Endothelial cell of umbilical vein (primary cell): ENCODE measurements at regions not wholly inside any gene's neighbourhood (a gene's known extent, or its start where the extent isn't known, plus 50 kb on each side); places are given as distances from the start of the nearest gene placed in this dataset.

Source experiments
- BruUV-seq: library from RNA; stranded (reverse); fragments of 400-500 nt; replicated peaks from 2 replicates; lab custom pipeline; 2021; lab: Mats Ljungman, UMichigan
- CTCF ChIA-PET: fragments of 300-600, 350-600 bp; sonication (Branson Sonifier 250); formaldehyde crosslinking; loops from one replicate; lab custom pipeline; 2021; ENCODE audit warnings: antibody characterized with exemption, inconsistent platforms; lab: Charles Lee
- POLR2A ChIA-PET: fragments of 300-600, 350-600 bp; sonication (Branson Sonifier 250); formaldehyde crosslinking; loops from one replicate; lab custom pipeline; 2021; ENCODE audit warnings: antibody characterized with exemption, inconsistent platforms; lab: Charles Lee
- DNase-seq: peaks from one replicate; pipeline ENCODE4 v3.0.0-alpha.2; 2011; ENCODE audit warnings: low read depth, low spot score
- FAIRE-seq: peaks from 2 replicates; lab custom pipeline; 2011; peaks lifted over from hg19 to GRCh38; lab: Jason Lieb, UNC
- H2AFZ ChIP-seq: 2 replicates; pipeline ENCODE4 v1.6.0; 2012; ENCODE audit warnings: low read depth, low read length, control low read depth, inconsistent platforms
- H3K27ac ChIP-seq: 2 replicates; pipeline ENCODE4 v1.5.1; 2011; ENCODE audit warnings: low read depth, mild to moderate bottlenecking, control low read depth, low read length, moderate library complexity; ENCODE audit not compliant: insufficient read depth
- H3K27me3 ChIP-seq, 2 experiments: 2 replicates each; pipeline versions ENCODE4 v1.6.0 to v1.6.1; 2011; ENCODE audit warnings: low read length in 2 of 2, mixed read lengths in 1 of 2; ENCODE audit not compliant: control insufficient read depth in 2 of 2, insufficient read depth in 2 of 2
- H3K36me3 ChIP-seq, 2 experiments: 2 replicates in 1 of 2; 3 replicates in 1 of 2; pipeline ENCODE4 v1.5.1; 2011; ENCODE audit warnings: low read length in 2 of 2, mild to moderate bottlenecking in 1 of 2, moderate library complexity in 1 of 2; ENCODE audit not compliant: control insufficient read depth in 2 of 2, insufficient read depth in 2 of 2; ENCODE audit errors: extremely low read depth in 1 of 2
- H3K4me1 ChIP-seq: 3 replicates; pipeline ENCODE4 v1.5.1; 2011; ENCODE audit warnings: mild to moderate bottlenecking, low read length; ENCODE audit not compliant: control insufficient read depth, insufficient read depth; ENCODE audit errors: extremely low read depth
- H3K4me2 ChIP-seq: 2 replicates; pipeline ENCODE4 v1.6.1; 2011; ENCODE audit warnings: low read length, control low read depth, mixed read lengths; ENCODE audit not compliant: insufficient read depth
- H3K4me3 ChIP-seq, 3 experiments: fragments of 200-600 bp in 1 of 3; sonication (generic), shearing (Covaris generic) in 1 of 3; replicated peaks in 1 of 3; 2 replicates each; pipeline ENCODE4 v1.5.1; 2011 to 2016; ENCODE audit warnings: control low read depth in 3 of 3, low read length in 3 of 3, mild to moderate bottlenecking in 2 of 3, inconsistent platforms in 1 of 3, low read depth in 1 of 3, moderate library complexity in 1 of 3; ENCODE audit not compliant: insufficient read depth in 1 of 3
- H3K79me2 ChIP-seq: 2 replicates; pipeline ENCODE4 v1.6.0; 2012; ENCODE audit warnings: low read length, inconsistent platforms; ENCODE audit not compliant: control insufficient read depth, insufficient read depth
- H3K9ac ChIP-seq: replicated peaks from 2 replicates; pipeline ENCODE3; 2011; ENCODE audit warnings: low read length, control low read depth; ENCODE audit not compliant: insufficient read depth; ENCODE audit errors: extremely low read depth
- H3K9me1 ChIP-seq: replicated peaks from 3 replicates; pipeline ENCODE4 v1.6.0; 2011; ENCODE audit warnings: mild to moderate bottlenecking, low read length; ENCODE audit not compliant: control insufficient read depth, insufficient read depth; ENCODE audit errors: extremely low read depth
- H3K9me3 ChIP-seq: replicated peaks from 2 replicates; pipeline ENCODE4 v1.5.1; 2012; ENCODE audit warnings: low read length, inconsistent platforms; ENCODE audit not compliant: control insufficient read depth, insufficient read depth
- H4K20me1 ChIP-seq: replicated peaks from 2 replicates; pipeline ENCODE3; 2011; ENCODE audit warnings: mild to moderate bottlenecking, low read length; ENCODE audit not compliant: control insufficient read depth, insufficient read depth; ENCODE audit errors: extremely low read depth
- CTCF ChIP-seq, 2 donors: IDR thresholded peaks; 1 replicate in 1 of 2; 2 replicates in 1 of 2; pipeline ENCODE4 v1.5.1; 2011; ENCODE audit warnings: low read length in 2 of 2, mild to moderate bottlenecking in 2 of 2, moderate library complexity in 2 of 2, control low read depth in 1 of 2, inconsistent platforms in 1 of 2, low read depth in 1 of 2; ENCODE audit not compliant: insufficient read depth in 1 of 2; ENCODE audit errors: extremely low read depth in 1 of 2
- EZH2 ChIP-seq: IDR thresholded peaks from 2 replicates; pipeline ENCODE4 v1.6.1; 2012; ENCODE audit warnings: borderline replicate concordance, low read depth, mild to moderate bottlenecking, moderate library complexity, low read length, inconsistent platforms; ENCODE audit not compliant: severe bottlenecking
- GATA2 ChIP-seq: IDR thresholded peaks from 2 replicates; pipeline ENCODE4 v1.7.0; 2011; ENCODE audit warnings: low read depth, mild to moderate bottlenecking, moderate library complexity, mixed read lengths, low read length; ENCODE audit not compliant: insufficient read length, insufficient read depth
- MAX ChIP-seq: IDR thresholded peaks from 2 replicates; pipeline ENCODE4 v1.6.1; 2011; ENCODE audit not compliant: insufficient read depth, insufficient read length
- dilution Hi-C: fragments of 300-500 bp; cut with MboI; formaldehyde crosslinking; loops from one replicate; pipeline ENCODE4 v1.15.0; 2019; ENCODE audit warnings: low sequenced_read_pairs; ENCODE audit not compliant: extremely low pct_ligation_motif_present
- intact Hi-C: fragments of 100-400 bp; cut with micrococcal nuclease; formaldehyde crosslinking; loops from one replicate; pipeline ENCODE4 v1.10.0; 2022

- peak; percentile 32 to 40 for TF ChIP-seq CTCF (IDR thresholded peaks at IDR 0.05; ENCODE audit: extremely low read depth in 1 of 2, insufficient read depth in 1 of 2, low read depth in 1 of 2, low read length in 2 of 2)
- TF ChIP-seq MAX = no peak
- TF ChIP-seq EZH2 = no peak
- no peak for TF ChIP-seq GATA2
- no peak overlapping the region for H3K4me2 ChIP-seq
- no peaks in the 10 kb centered on the region for H3K9me1 ChIP-seq
- FAIRE-seq (peak; percentile 64), DNase-seq (peak; percentile 34)
- H3K4me1 ChIP-seq = peaks cover 11% of the 10 kb centered on the region
- dilution Hi-C loops (no loop called here), intact Hi-C loops (loop anchor here (1.0 to 5.0 kb wide), 6 partner anchors 19 to 502 kb away; no protein-coding TSS in a partner anchor)
- no peaks in the 10 kb centered on the region for H4K20me1 ChIP-seq
- H3K9me3 ChIP-seq = no peaks in the 10 kb centered on the region
- H2AFZ ChIP-seq = no peak overlapping the region
- H3K9ac ChIP-seq = no peak overlapping the region
- ChIA-PET POLR2A (no interaction called here), CTCF (interaction anchor here (1.2 to 1.8 kb wide), 5 partner anchors 18 to 501 kb away, joined by 3 to 7 read pairs (median 4); no protein-coding TSS in a partner anchor)
- no peaks in the 10 kb centered on the region for H3K36me3 ChIP-seq
- no peak overlapping the region for H3K27ac ChIP-seq
- no peak overlapping the region for H3K4me3 ChIP-seq
- no peaks in the 10 kb centered on the region for H3K79me2 ChIP-seq
- BruUV-seq = no TSS peak
- no peaks in the 10 kb centered on the region for H3K27me3 ChIP-seq
Observed at GRCh38 chr7:33744293-33745075, 160.9 kb upstream of the BMPER start.
